ENCODE measurements at regions not wholly inside any gene's neighbourhood (a gene's known extent, or its start where the extent isn't known, plus 50 kb on each side); places are given as distances from the start of the nearest gene placed in this dataset.

- TF ChIP-seq POLR2AphosphoS5 (IDR thresholded peaks at IDR 0.05; ENCODE audit: low read depth, low read length), result no peak
- TF ChIP-seq POLR2A (IDR thresholded peaks at IDR 0.05; ENCODE audit: borderline replicate concordance, extremely low read depth, insufficient read depth, insufficient read length), result no peak
- no peak for TF ChIP-seq RAD21 (IDR thresholded peaks at IDR 0.05; ENCODE audit: low read depth)
- no peak for TF ChIP-seq ELF1 (IDR thresholded peaks at IDR 0.05; ENCODE audit: borderline replicate concordance, low read depth)
- no peak for TF ChIP-seq CTCF (IDR thresholded peaks at IDR 0.05 in 2 of 3, conservative IDR thresholded peaks at IDR 0.05 in 1 of 3; ENCODE audit: borderline replicate concordance in 1 of 3, insufficient read depth in 1 of 3, low read depth in 2 of 3, low read length in 2 of 3)
- TF ChIP-seq EZH2 (IDR thresholded peaks at IDR 0.05), result no peak
- TF ChIP-seq MAX (IDR thresholded peaks at IDR 0.05), result no peak
- TF ChIP-seq ZFX (IDR thresholded peaks at IDR 0.05), result no peak
Measured at GRCh38 chr7:25854059-25854458, 297.9 kb upstream of the NFE2L3 start.

Measured in HCT116 (cell line).